Activated CD8-positive, alpha-beta T cell treated with anti-CD3 and anti-CD28 coated beads for 36 hours (primary cell): ENCODE measurements at regions not wholly inside any gene's neighbourhood (a gene's known extent, or its start where the extent isn't known, plus 50 kb on each side); places are given as distances from the start of the nearest gene placed in this dataset.

Source experiments
- ATAC-seq: fragments of 200-7000 bp; cut with Tn5 transposase; one replicate; pipeline ENCODE4 v1.10.0; 2021; ENCODE audit warnings: mild to moderate bottlenecking, moderate library complexity
- CTCF ChIA-PET: fragments of 350-600 bp; sonication (Branson Sonifier 250); formaldehyde crosslinking; loops from one replicate; lab custom pipeline; 2021; ENCODE audit warnings: antibody characterized with exemption; lab: Charles Lee
- POLR2A ChIA-PET: fragments of 350-600 bp; sonication (Branson Sonifier 250); formaldehyde crosslinking; loops from one replicate; lab custom pipeline; 2021; ENCODE audit warnings: antibody characterized with exemption; lab: Charles Lee
- DNase-seq: peaks from one replicate; pipeline ENCODE4 v3.0.0-alpha.2; 2020
- H3K27ac Mint-ChIP-seq: one replicate; pipeline ENCODE4 v1.8.0; 2021; ENCODE audit warnings: mild to moderate bottlenecking, mixed read lengths
- H3K27me3 Mint-ChIP-seq: one replicate; pipeline ENCODE4 v1.8.0; 2021; ENCODE audit warnings: mixed read lengths
- H3K36me3 Mint-ChIP-seq: one replicate; pipeline ENCODE4 v1.8.0; 2021; ENCODE audit warnings: low read depth, mixed read lengths
- H3K4me1 Mint-ChIP-seq: one replicate; pipeline ENCODE4 v1.8.0; 2021; ENCODE audit warnings: low read depth, mixed read lengths
- H3K4me3 Mint-ChIP-seq: one replicate; pipeline ENCODE4 v1.8.0; 2021; ENCODE audit warnings: mild to moderate bottlenecking, moderate library complexity, mixed read lengths
- H3K9me3 Mint-ChIP-seq: one replicate; pipeline ENCODE4 v1.8.0; 2021; ENCODE audit warnings: mixed read lengths
- intact Hi-C: fragments of 100-400 bp; cut with micrococcal nuclease; formaldehyde crosslinking; loops from one replicate; pipeline ENCODE4 v1.10.0; 2022
- TF ChIP-seq, protein P1 (sequence below): fragments of 200-600 bp; IDR thresholded peaks from one replicate; pipeline ENCODE4 v1.8.0; 2022; ENCODE audit warnings: antibody characterized with exemption, mild to moderate bottlenecking

GRCh38 chr10:33901166-33901565 lies 566.7 kb upstream of the NRP1 start:
- intact Hi-C loops = no loop called here
- Mint-ChIP-seq H3K27ac (no peak overlapping the region), H3K9me3 (peaks cover 4% of the 10 kb centered on the region), H3K27me3 (peaks cover 3% of the 10 kb centered on the region), H3K36me3 (no peaks in the 10 kb centered on the region), H3K4me1 (no peaks in the 10 kb centered on the region), H3K4me3 (no peak overlapping the region)
- TF ChIP-seq, protein P1, sequence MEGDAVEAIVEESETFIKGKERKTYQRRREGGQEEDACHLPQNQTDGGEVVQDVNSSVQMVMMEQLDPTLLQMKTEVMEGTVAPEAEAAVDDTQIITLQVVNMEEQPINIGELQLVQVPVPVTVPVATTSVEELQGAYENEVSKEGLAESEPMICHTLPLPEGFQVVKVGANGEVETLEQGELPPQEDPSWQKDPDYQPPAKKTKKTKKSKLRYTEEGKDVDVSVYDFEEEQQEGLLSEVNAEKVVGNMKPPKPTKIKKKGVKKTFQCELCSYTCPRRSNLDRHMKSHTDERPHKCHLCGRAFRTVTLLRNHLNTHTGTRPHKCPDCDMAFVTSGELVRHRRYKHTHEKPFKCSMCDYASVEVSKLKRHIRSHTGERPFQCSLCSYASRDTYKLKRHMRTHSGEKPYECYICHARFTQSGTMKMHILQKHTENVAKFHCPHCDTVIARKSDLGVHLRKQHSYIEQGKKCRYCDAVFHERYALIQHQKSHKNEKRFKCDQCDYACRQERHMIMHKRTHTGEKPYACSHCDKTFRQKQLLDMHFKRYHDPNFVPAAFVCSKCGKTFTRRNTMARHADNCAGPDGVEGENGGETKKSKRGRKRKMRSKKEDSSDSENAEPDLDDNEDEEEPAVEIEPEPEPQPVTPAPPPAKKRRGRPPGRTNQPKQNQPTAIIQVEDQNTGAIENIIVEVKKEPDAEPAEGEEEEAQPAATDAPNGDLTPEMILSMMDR = no peak
- DNase-seq = no peak
- ATAC-seq = no peak
- POLR2A ChIA-PET = no interaction called here
- CTCF ChIA-PET = no interaction called here

GRCh38 chr10:33900596-33900995 lies 566.1 kb upstream of the NRP1 start:
- Mint-ChIP-seq H3K9me3 (peaks cover 4% of the 10 kb centered on the region), H3K36me3 (no peaks in the 10 kb centered on the region), H3K27me3 (peaks cover 3% of the 10 kb centered on the region), H3K4me3 (no peak overlapping the region), H3K27ac (no peak overlapping the region), H3K4me1 (no peaks in the 10 kb centered on the region)
- intact Hi-C loops = no loop called here
- ChIA-PET CTCF (no interaction called here), POLR2A (no interaction called here)
- DNase-seq (no peak), ATAC-seq (no peak)
- TF ChIP-seq, protein P1 = no peak

GRCh38 chr10:33899578-33900531 lies 565.4 kb upstream of the NRP1 start:
- Mint-ChIP-seq H3K27me3 (peaks cover 3% of the 10 kb centered on the region), H3K4me3 (no peak overlapping the region), H3K4me1 (no peaks in the 10 kb centered on the region), H3K27ac (no peak overlapping the region), H3K36me3 (no peaks in the 10 kb centered on the region), H3K9me3 (peaks cover 4% of the 10 kb centered on the region)
- no peak for DNase-seq
- TF ChIP-seq, protein P1 = no peak
- intact Hi-C loops = no loop called here
- CTCF ChIA-PET = no interaction called here
- no peak for ATAC-seq
- POLR2A ChIA-PET = interaction anchor here (0.6 kb wide), 1 partner anchor 47 kb away, joined by 3 read pairs; no protein-coding TSS in a partner anchor

DNA sequence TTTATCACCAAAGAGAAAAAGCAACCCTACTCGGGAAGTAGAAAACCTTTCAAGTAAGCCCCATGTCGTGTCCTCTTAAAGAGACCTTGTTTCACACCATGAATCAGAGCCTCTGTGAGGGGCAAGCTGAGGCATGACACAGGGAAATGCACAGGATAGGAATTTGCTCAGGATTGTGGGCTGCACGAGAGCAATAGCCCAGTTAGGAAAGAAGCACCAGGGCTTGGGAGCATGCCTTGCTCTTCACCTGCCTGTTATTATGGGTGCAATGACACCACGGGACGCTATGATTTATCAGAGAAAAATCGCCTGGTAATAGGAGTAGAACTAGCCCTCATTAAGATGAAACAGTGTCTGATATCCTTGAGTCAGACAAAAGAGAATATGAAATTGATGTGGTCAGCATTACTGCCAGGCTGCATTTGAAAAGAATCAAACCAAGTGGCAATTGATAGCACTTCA lies 562.9 kb upstream of the NRP1 start:
- TF ChIP-seq, protein P1 = no peak
- DNase-seq (no peak), ATAC-seq (no peak)
- POLR2A ChIA-PET = no interaction called here
- intact Hi-C loops = no loop called here
- no peak overlapping the region for H3K27ac Mint-ChIP-seq
- H3K9me3 Mint-ChIP-seq = peaks cover 4% of the 10 kb centered on the region
- CTCF ChIA-PET = no interaction called here
- H3K36me3 Mint-ChIP-seq = no peaks in the 10 kb centered on the region
- H3K4me1 Mint-ChIP-seq = no peaks in the 10 kb centered on the region
- H3K4me3 Mint-ChIP-seq = no peak overlapping the region
- H3K27me3 Mint-ChIP-seq = peaks cover 3% of the 10 kb centered on the region

DNA sequence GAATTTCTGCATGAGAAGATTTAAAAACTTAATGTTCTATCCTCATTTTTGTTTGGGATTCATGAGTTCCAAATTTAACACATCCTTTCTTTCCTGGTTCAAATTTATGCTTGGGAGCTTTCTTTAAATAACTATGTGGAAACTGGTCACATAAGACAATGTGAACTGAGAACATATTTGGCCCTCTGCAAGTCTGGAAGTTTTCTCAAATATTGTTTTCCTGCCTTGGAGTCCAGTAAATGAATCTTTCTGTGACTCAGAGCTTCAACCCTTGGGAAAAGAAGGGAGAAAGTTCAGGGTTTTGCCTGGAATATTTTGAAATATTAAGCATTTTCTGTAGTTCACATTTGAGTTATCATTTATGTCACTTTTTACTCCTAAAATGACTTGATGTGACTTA lies 559.0 kb upstream of the NRP1 start:
- H3K9me3 Mint-ChIP-seq = no peaks in the 10 kb centered on the region
- ATAC-seq = no peak
- TF ChIP-seq, protein P1 = no peak
- peaks cover 2% of the 10 kb centered on the region for H3K27me3 Mint-ChIP-seq
- no peaks in the 10 kb centered on the region for H3K36me3 Mint-ChIP-seq
- no peak for DNase-seq
- intact Hi-C loops = no loop called here
- ChIA-PET CTCF (interaction anchor here (0.8 kb wide), 1 partner anchor 472 kb away, joined by 3 read pairs; no protein-coding TSS in a partner anchor), POLR2A (no interaction called here)
- no peak overlapping the region for H3K27ac Mint-ChIP-seq
- H3K4me3 Mint-ChIP-seq = no peak overlapping the region
- H3K4me1 Mint-ChIP-seq = no peaks in the 10 kb centered on the region
